GM12874 (cell line): ENCODE measurements at regions not wholly inside any gene's neighbourhood (a gene's known extent, or its start where the extent isn't known, plus 50 kb on each side); places are given as distances from the start of the nearest gene placed in this dataset.
A peak's percentile ranks its signal among the peaks of the same experiment; 100 is the strongest.

ENCODE experiments used
- TF ChIP-seq, protein P1 (sequence below): IDR thresholded peaks from 2 replicates; pipeline ENCODE4 v1.5.1; 2011; ENCODE audit warnings: low read depth, mild to moderate bottlenecking, control low read depth, low read length, moderate library complexity; ENCODE audit not compliant: insufficient read depth

DNA sequence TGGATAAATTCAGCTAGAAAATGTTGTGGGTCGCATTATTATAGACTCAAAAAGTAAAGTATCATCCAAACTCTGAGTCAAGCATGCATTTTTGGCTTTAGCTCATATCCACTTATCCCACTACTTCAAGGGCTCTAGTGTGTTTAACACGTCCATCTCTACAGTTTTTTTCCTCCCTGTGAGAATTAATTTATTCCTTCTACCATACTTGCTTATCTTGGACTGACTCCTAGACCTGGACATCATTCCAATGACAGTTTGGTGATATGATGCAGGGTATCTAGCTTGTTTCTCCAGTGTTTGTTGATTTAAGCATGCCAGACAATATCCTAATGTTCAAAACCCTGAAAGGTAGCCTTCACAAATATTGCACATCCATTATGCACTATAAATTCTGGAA, 1037.1 kb upstream of the INTU start:
- TF ChIP-seq, protein P1, sequence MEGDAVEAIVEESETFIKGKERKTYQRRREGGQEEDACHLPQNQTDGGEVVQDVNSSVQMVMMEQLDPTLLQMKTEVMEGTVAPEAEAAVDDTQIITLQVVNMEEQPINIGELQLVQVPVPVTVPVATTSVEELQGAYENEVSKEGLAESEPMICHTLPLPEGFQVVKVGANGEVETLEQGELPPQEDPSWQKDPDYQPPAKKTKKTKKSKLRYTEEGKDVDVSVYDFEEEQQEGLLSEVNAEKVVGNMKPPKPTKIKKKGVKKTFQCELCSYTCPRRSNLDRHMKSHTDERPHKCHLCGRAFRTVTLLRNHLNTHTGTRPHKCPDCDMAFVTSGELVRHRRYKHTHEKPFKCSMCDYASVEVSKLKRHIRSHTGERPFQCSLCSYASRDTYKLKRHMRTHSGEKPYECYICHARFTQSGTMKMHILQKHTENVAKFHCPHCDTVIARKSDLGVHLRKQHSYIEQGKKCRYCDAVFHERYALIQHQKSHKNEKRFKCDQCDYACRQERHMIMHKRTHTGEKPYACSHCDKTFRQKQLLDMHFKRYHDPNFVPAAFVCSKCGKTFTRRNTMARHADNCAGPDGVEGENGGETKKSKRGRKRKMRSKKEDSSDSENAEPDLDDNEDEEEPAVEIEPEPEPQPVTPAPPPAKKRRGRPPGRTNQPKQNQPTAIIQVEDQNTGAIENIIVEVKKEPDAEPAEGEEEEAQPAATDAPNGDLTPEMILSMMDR: no peak

DNA sequence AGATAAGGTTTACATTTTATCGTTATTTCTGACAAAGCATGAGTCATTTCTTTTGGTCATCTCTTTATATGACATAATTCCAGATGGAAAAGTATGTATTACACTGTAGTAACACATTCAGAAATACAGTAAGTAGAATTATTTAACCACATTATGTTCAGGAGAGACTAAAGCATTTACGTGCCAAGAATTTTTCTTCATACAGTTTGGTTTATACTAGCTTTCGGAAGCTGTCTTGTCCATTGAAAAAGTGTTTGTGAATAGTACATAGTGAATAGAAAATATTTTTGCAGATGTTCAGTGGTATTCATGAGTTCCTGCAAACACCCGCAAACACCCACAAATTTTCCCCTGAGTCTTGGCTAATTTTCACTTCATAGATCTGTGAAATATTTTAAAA, 1033.0 kb upstream of the INTU start:
- TF ChIP-seq, protein P1: no peak

DNA sequence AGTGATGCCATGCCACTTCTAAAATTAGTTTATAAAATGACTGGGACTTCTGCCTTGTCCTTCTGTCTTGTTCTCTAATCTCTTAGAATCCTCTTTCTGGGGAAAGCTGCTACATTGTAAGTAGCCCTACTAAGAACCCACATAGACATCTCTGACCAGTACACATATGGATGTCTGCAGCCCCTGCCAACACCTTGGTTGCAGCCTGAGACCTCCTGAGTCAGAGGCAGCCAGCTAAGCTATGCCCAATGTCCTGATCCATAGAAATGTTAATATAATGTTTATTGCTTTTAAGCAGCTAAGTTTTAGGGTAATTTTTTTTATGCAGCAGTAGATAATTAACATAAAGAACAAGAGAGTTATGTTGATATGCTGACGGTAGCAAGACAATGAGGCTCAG, 1029.5 kb upstream of the INTU start:
- TF ChIP-seq, protein P1: no peak

DNA sequence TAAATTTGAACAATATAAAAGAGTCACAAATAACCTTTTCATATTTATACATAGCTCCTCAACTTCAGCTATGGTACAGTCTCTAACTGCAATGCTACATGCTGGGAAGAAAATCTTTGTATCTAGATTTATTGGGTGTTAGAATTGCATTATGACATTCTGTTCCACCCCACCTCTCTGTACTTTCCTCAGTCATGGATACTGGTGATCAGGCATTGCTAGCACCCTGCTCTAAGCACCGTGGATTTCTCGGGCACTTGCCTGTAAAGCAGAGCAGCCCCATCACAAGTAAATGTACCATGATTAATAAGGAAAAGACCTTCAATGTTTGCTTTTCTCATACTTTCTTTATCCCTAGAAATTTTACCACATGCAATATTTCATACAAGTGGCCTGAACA, 1028.9 kb upstream of the INTU start:
- TF ChIP-seq, protein P1: no peak

DNA sequence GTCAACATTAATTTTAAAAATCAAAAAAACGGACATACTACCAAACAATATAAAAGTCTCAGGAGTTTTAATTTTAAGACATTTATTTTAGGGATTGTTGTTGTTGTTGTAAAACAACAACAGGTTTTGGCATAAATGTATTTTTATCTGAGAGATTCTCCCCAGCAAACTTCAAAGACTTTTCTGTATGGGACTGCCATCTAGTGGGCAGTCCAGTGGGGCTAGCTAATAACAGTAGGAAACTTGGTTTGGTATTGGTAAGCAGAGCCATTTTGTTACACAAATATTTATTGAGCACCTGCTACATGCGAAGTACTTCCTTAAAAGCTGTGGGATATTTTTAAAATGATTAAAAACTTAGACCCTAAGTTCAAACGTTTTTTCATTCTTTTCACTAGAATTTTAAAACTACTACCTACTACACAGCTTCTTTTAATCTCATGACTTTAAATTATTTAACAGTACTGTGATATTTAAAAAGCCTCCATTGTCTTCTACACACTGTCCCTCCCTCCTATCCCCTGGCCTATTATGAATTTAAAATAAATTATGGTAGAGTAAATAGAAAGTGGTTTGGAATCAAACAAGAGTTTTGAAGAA, 1028.4 kb upstream of the INTU start:
- TF ChIP-seq, protein P1: peak; percentile 49; the same call in 1 of the 2 replicates

DNA sequence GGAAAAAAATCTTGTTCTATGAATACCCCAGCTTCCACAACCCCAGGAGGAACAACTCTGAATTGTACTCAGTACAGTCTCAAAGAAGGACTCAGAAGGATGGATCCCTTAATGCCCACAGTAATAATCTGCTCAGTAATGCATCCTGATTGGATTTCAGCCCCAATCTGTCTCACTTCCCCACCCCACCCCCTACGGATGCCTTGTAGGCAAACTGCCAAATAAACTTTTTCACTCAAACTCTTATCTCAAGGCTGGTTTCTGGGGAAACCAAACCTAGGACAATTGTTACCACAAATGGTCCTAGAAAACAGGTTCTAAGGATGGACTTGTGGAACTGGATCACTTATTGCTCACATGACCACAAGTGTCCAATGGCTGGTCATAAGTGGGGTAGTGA, 1021.8 kb upstream of the INTU start:
- TF ChIP-seq, protein P1: no peak

DNA sequence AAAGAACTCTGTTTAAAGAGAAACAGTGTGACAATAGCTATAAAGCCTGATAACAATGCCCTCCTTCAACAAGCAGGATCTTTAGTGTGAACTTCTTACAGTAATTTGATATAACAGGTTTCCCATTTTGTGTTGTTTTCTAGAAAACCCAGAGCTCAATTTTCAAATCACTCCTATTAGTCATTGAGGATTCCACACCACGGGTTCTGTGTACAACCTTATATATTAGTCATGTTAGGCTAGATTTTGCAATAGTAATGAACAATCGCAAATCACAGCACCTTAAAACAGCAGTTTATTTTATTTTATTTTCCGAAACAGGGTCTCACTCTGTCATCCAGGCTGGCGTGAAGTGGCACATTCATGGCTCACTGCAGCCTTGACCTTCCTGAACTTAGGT, 1020.9 kb upstream of the INTU start:
- TF ChIP-seq, protein P1: no peak
